Effector memory CD4-positive, alpha-beta T cell (primary cell): ENCODE measurements at regions not wholly inside any gene's neighbourhood (a gene's known extent, or its start where the extent isn't known, plus 50 kb on each side); places are given as distances from the start of the nearest gene placed in this dataset.
"Not testable (repeated sequence)": the region's sequence is repeated elsewhere in the genome, so short reads cannot be mapped to it uniquely, and the experiment has no call there.

Source experiments
- DNase-seq, 3 donors: peaks; one replicate each; pipeline ENCODE4 v3.0.0-alpha.2; 2020
- H3K27ac ChIP-seq: 2 replicates; pipeline ENCODE4 v1.7.0; 2013; ENCODE audit warnings: mild to moderate bottlenecking, low read length, moderate library complexity; ENCODE audit not compliant: insufficient read depth, poor library complexity, severe bottlenecking
- H3K27me3 ChIP-seq: replicated peaks from 2 replicates; pipeline ENCODE4 v1.7.0; 2013; ENCODE audit warnings: mild to moderate bottlenecking, low read length; ENCODE audit not compliant: insufficient read depth, control insufficient read depth, poor library complexity, severe bottlenecking
- H3K36me3 ChIP-seq: 2 replicates; pipeline ENCODE4 v1.7.0; 2013; ENCODE audit warnings: mild to moderate bottlenecking, low read length, moderate library complexity; ENCODE audit not compliant: control insufficient read depth, insufficient read depth
- H3K4me1 ChIP-seq: 2 replicates; pipeline ENCODE4 v1.7.0; 2013; ENCODE audit warnings: low read length, mild to moderate bottlenecking; ENCODE audit not compliant: control insufficient read depth, insufficient read depth, poor library complexity, severe bottlenecking
- H3K4me3 ChIP-seq: 2 replicates; pipeline ENCODE4 v1.7.0; 2013; ENCODE audit warnings: low read length, low read depth, mild to moderate bottlenecking; ENCODE audit not compliant: insufficient read depth, poor library complexity, severe bottlenecking
- H3K9me3 ChIP-seq: 2 replicates; pipeline ENCODE4 v1.7.0; 2013; ENCODE audit warnings: mild to moderate bottlenecking, low read length, moderate library complexity; ENCODE audit not compliant: control insufficient read depth

GRCh38 chr4:130037866-130038265 is 941.9 kb downstream of the C4orf33 start:
- not testable (repeated sequence) for DNase-seq

GRCh38 chr4:130038540-130038939 is 942.6 kb downstream of the C4orf33 start:
- not testable (repeated sequence) for H3K27me3 ChIP-seq, H3K4me3 ChIP-seq, H3K27ac ChIP-seq, H3K36me3 ChIP-seq, DNase-seq, H3K4me1 ChIP-seq, H3K9me3 ChIP-seq

More at GRCh38 chr4:130037866-130038265, 941.9 kb downstream of the C4orf33 start:
- H3K27me3 ChIP-seq, H3K36me3 ChIP-seq, H3K27ac ChIP-seq, H3K4me3 ChIP-seq, H3K9me3 ChIP-seq, H3K4me1 ChIP-seq: not testable (repeated sequence)

GRCh38 chr4:130043732-130044160 is 947.8 kb downstream of the C4orf33 start:
- Histone ChIP-seq H3K27me3 (no peaks in the 10 kb centered on the region), H3K27ac (no peak overlapping the region), H3K9me3 (no peaks in the 10 kb centered on the region), H3K4me3 (no peak overlapping the region), H3K4me1 (no peaks in the 10 kb centered on the region), H3K36me3 (no peaks in the 10 kb centered on the region)
- no peak for DNase-seq

GRCh38 chr4:130044788-130045531 is 949.0 kb downstream of the C4orf33 start:
- DNase-seq = no peak
- no peak overlapping the region for H3K4me3 ChIP-seq
- no peaks in the 10 kb centered on the region for H3K27me3 ChIP-seq
- no peaks in the 10 kb centered on the region for H3K36me3 ChIP-seq
- H3K4me1 ChIP-seq = no peaks in the 10 kb centered on the region
- H3K9me3 ChIP-seq = no peaks in the 10 kb centered on the region
- no peak overlapping the region for H3K27ac ChIP-seq

GRCh38 chr4:130053723-130054122 is 957.8 kb downstream of the C4orf33 start:
- no peaks in the 10 kb centered on the region for H3K27me3 ChIP-seq
- no peaks in the 10 kb centered on the region for H3K9me3 ChIP-seq
- DNase-seq = no peak
- H3K4me1 ChIP-seq = no peaks in the 10 kb centered on the region
- H3K4me3 ChIP-seq = no peak overlapping the region
- H3K36me3 ChIP-seq = no peaks in the 10 kb centered on the region
- no peak overlapping the region for H3K27ac ChIP-seq

- no peaks in the 10 kb centered on the region for H3K27me3 ChIP-seq
- no peaks in the 10 kb centered on the region for H3K4me1 ChIP-seq
- no peaks in the 10 kb centered on the region for H3K36me3 ChIP-seq
- H3K27ac ChIP-seq = no peak overlapping the region
- H3K9me3 ChIP-seq = no peaks in the 10 kb centered on the region
- no peak for DNase-seq
- no peak overlapping the region for H3K4me3 ChIP-seq
These were observed 959.0 kb downstream of the C4orf33 start for GRCh38 chr4:130054908-130055307.

GRCh38 chr4:130056286-130056685 is 960.3 kb downstream of the C4orf33 start:
- Histone ChIP-seq H3K9me3 (no peaks in the 10 kb centered on the region), H3K36me3 (no peaks in the 10 kb centered on the region), H3K27me3 (no peaks in the 10 kb centered on the region), H3K27ac (no peak overlapping the region), H3K4me3 (no peak overlapping the region), H3K4me1 (no peaks in the 10 kb centered on the region)
- no peak for DNase-seq

GRCh38 chr4:130064471-130064870 is 968.5 kb downstream of the C4orf33 start:
- no peak overlapping the region for H3K27ac ChIP-seq
- no peaks in the 10 kb centered on the region for H3K36me3 ChIP-seq
- H3K27me3 ChIP-seq = no peaks in the 10 kb centered on the region
- DNase-seq = no peak
- H3K4me3 ChIP-seq = no peak overlapping the region
- H3K9me3 ChIP-seq = no peaks in the 10 kb centered on the region
- H3K4me1 ChIP-seq = no peaks in the 10 kb centered on the region

GRCh38 chr4:130067419-130067818 is 971.5 kb downstream of the C4orf33 start:
- Histone ChIP-seq H3K27ac (no peak overlapping the region), H3K36me3 (no peaks in the 10 kb centered on the region), H3K4me1 (no peaks in the 10 kb centered on the region), H3K27me3 (no peaks in the 10 kb centered on the region), H3K9me3 (no peaks in the 10 kb centered on the region), H3K4me3 (no peak overlapping the region)
- no peak for DNase-seq

GRCh38 chr4:130068072-130068471 is 972.1 kb downstream of the C4orf33 start:
- no peaks in the 10 kb centered on the region for H3K9me3 ChIP-seq
- H3K4me1 ChIP-seq = no peaks in the 10 kb centered on the region
- H3K4me3 ChIP-seq = no peak overlapping the region
- H3K27me3 ChIP-seq = no peaks in the 10 kb centered on the region
- no peaks in the 10 kb centered on the region for H3K36me3 ChIP-seq
- no peak for DNase-seq
- H3K27ac ChIP-seq = no peak overlapping the region
